DOHH2 (cell line): ENCODE measurements at regions not wholly inside any gene's neighbourhood (a gene's known extent, or its start where the extent isn't known, plus 50 kb on each side); places are given as distances from the start of the nearest gene placed in this dataset.

ENCODE experiments used
- EZH2phosphoT487 ChIP-seq: fragments of 200-600 bp; sonication (generic); IDR thresholded peaks from 2 replicates; pipeline ENCODE4 v1.6.1; 2017; ENCODE audit warnings: borderline replicate concordance, mild to moderate bottlenecking, antibody characterized with exemption, low read length, moderate library complexity, mixed read lengths
- TF ChIP-seq, protein P1 (sequence below): fragments of 200-600 bp; sonication (generic); IDR thresholded peaks from one replicate; pipeline ENCODE4 v1.5.1; 2014; ENCODE audit warnings: antibody characterized with exemption, mild to moderate bottlenecking, low read depth, low read length; ENCODE audit not compliant: poor library complexity, severe bottlenecking

DNA sequence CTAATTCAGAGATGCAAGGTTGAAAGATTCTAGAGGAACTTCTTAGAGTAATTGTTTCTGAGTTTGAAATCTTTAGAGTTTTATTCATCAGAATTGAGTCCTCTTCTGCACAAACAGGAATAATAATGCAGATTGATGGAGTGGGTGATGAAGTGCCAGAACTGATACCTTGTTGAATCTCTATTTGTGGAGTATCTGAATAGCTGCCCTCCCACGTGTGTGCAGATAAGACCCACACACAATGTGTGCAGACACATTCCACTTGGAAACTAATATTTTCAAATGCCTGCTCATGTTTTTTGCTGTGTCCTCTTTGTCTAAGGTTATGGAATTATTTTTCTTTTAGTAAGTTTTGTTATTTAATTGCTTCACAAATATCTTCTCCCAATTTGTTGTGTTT, 1167.8 kb upstream of the MAP3K7 start:
- TF ChIP-seq, protein P1, sequence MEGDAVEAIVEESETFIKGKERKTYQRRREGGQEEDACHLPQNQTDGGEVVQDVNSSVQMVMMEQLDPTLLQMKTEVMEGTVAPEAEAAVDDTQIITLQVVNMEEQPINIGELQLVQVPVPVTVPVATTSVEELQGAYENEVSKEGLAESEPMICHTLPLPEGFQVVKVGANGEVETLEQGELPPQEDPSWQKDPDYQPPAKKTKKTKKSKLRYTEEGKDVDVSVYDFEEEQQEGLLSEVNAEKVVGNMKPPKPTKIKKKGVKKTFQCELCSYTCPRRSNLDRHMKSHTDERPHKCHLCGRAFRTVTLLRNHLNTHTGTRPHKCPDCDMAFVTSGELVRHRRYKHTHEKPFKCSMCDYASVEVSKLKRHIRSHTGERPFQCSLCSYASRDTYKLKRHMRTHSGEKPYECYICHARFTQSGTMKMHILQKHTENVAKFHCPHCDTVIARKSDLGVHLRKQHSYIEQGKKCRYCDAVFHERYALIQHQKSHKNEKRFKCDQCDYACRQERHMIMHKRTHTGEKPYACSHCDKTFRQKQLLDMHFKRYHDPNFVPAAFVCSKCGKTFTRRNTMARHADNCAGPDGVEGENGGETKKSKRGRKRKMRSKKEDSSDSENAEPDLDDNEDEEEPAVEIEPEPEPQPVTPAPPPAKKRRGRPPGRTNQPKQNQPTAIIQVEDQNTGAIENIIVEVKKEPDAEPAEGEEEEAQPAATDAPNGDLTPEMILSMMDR, result no peak
- no peak for TF ChIP-seq EZH2phosphoT487
